ENCODE measurements at regions not wholly inside any gene's neighbourhood (a gene's known extent, or its start where the extent isn't known, plus 50 kb on each side); places are given as distances from the start of the nearest gene placed in this dataset.

DNA sequence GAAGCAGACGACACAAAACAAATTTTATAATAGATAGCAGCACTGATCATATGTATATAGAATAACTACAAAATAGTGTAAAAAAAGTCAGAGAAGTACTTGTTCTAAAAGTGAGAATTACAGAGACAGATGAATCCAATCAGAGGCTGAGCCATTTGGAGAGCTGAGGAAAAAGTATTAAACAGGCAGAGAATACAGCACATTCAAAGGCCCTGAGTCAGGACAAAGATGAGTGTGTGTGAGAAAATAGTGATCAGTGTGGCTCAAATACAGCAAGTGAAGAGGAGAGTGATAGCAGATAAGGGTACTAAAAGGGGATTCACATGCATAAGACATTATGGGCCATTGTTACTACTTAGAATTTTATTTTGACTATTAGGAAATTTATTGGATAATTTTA is 430.6 kb upstream of the BRINP3 start:
- TF ChIP-seq, protein P1, sequence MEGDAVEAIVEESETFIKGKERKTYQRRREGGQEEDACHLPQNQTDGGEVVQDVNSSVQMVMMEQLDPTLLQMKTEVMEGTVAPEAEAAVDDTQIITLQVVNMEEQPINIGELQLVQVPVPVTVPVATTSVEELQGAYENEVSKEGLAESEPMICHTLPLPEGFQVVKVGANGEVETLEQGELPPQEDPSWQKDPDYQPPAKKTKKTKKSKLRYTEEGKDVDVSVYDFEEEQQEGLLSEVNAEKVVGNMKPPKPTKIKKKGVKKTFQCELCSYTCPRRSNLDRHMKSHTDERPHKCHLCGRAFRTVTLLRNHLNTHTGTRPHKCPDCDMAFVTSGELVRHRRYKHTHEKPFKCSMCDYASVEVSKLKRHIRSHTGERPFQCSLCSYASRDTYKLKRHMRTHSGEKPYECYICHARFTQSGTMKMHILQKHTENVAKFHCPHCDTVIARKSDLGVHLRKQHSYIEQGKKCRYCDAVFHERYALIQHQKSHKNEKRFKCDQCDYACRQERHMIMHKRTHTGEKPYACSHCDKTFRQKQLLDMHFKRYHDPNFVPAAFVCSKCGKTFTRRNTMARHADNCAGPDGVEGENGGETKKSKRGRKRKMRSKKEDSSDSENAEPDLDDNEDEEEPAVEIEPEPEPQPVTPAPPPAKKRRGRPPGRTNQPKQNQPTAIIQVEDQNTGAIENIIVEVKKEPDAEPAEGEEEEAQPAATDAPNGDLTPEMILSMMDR (IDR thresholded peaks at IDR 0.05), result no peak
- TF ChIP-seq POLR2A (IDR thresholded peaks at IDR 0.05) (no peak), POLR2AphosphoS5 (IDR thresholded peaks at IDR 0.05; ENCODE audit: insufficient read depth in 1 of 2, low read depth in 1 of 2) (no peak)

Data from vagina (tissue), 2 donors.